ENCODE measurements at regions not wholly inside any gene's neighbourhood (a gene's known extent, or its start where the extent isn't known, plus 50 kb on each side); places are given as distances from the start of the nearest gene placed in this dataset.
"Not testable (repeated sequence)": the region's sequence is repeated elsewhere in the genome, so short reads cannot be mapped to it uniquely, and the experiment has no call there.

GRCh38 chr6:140041571-140042332, 667.3 kb upstream of the CITED2 start:
- DNase-seq (ENCODE audit: low read depth), result no peak

GRCh38 chr6:140041056-140041455, 666.6 kb upstream of the CITED2 start:
- DNase-seq (ENCODE audit: low read depth), result peak; percentile 35

DNA sequence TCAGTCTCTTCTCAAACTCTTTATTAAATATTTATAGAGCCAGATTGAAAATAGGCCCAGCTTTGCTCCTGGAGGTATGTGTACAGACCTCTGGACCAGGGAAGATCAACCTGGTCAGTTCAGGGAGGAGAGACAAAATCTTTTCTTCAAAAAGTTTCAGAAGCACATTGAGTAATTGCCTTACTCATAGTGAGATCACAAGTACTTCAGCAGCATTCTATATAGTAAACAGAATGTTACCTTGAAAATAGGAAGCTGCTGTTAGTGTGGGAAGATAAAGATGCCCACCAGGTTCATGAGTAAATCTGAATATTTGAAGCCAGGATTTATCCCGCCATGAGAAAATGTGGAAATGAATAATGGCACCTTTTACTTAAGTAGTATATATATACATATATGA, 665.9 kb upstream of the CITED2 start:
- DNase-seq (ENCODE audit: low read depth), result peak; percentile 27

GRCh38 chr6:140039364-140039763, 664.9 kb upstream of the CITED2 start:
- DNase-seq (ENCODE audit: low read depth), result no peak

- DNase-seq (ENCODE audit: low read depth), result no peak
Measured at GRCh38 chr6:140036196-140036595, 661.7 kb upstream of the CITED2 start.

GRCh38 chr6:140032189-140032588, 657.7 kb upstream of the CITED2 start:
- DNase-seq (ENCODE audit: low read depth), result no peak

DNA sequence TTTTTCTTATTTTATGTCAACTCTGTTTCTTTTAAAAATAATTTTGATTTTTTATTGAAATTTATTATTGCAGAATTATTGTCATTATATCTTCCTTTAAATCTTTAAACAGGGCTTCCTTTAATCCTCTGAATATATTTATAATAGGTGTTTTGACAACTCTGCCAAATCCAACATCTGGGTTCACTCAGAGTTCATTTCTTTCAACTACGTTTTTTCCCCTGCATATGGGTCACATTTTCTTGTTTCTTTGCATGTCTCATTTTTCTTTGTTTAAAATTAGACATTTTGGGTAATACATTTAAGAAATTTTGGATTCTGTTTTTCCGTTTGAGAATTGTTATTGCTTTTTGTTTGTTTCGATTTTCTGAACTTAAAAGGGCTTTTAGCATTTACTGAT, 655.1 kb upstream of the CITED2 start:
- DNase-seq (ENCODE audit: low read depth), result no peak

GRCh38 chr6:140027219-140027618, 652.8 kb upstream of the CITED2 start:
- DNase-seq (ENCODE audit: low read depth), result no peak

- DNase-seq (ENCODE audit: low read depth), result no peak
Measured at GRCh38 chr6:140026546-140026945, 652.1 kb upstream of the CITED2 start.

GRCh38 chr6:140025171-140025570, 650.7 kb upstream of the CITED2 start:
- no peak for DNase-seq (ENCODE audit: low read depth)

DNA sequence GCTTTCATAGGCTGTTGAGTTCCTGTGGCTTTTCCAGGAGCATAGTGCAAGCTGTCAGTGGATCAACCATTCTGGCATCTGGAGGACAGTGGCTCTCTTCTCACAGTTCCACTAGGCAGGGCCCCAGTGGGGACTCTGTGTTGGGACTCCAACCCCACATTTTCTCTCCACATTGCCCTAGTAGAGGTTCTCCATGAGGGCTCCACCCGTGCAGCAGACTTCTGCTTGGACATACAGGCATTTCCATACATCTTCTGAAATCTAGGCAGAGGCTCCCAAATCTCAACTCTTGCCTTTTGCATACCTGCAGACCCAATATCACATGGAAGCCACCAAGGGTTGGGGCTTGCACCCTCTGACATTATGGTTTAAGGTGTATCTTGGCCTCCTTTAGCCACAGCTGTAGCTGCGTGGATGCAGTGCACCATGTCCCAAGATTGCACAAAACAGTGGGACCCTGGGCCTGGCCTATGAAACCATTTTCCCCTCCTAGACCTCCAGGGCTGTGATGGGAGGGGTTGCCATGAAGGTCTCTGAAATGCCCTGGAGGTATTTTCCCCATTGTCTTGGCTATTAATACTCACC, 645.9 kb upstream of the CITED2 start:
- no peak for DNase-seq (ENCODE audit: low read depth)

- no peak for DNase-seq (ENCODE audit: low read depth)
Measured at GRCh38 chr6:140018588-140018987, 644.1 kb upstream of the CITED2 start.

- no peak for DNase-seq (ENCODE audit: low read depth)
Measured at GRCh38 chr6:140017470-140017869, 643.0 kb upstream of the CITED2 start.

DNA sequence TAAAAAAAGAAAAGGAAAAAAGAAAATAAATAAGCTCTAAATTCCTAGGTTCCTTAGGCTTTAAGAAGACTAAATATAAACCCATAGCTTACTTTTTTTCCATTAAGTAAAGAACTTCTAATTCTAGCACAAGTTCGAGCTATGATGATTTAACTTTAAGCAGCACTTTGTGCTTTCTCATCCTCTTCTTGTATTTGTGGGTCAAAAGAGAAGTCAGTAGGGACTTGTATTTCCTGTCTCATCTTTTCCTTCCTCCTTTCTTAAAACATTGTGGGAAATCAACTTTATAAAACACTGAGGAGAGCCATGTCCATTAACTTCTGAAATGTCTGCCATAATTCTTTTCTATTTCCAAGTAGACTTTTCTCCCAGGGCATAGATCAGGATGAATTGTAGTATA, 637.7 kb upstream of the CITED2 start:
- DNase-seq (ENCODE audit: low read depth), result no peak

- DNase-seq (ENCODE audit: low read depth), result no peak
Measured at GRCh38 chr6:140011537-140011936, 637.1 kb upstream of the CITED2 start.

DNA sequence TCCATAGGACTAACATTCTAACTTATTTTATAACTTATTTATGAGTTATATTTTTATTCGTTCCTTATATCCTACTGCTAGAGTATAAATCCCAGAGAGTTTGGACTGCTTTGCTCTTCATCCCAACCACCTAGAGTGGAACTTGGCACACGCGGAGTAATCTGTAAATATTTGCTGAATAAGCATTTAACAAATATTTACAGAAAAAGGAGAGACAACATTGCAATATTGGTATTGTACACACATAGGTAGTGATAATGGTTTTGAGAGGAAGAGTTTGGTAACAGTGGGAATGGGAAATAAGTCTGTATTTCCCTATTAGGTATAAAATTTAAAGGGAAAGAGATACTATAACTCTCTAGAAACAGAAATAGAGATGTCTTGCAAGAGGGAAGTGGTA, 634.8 kb upstream of the CITED2 start:
- no peak for DNase-seq (ENCODE audit: low read depth)

DNA sequence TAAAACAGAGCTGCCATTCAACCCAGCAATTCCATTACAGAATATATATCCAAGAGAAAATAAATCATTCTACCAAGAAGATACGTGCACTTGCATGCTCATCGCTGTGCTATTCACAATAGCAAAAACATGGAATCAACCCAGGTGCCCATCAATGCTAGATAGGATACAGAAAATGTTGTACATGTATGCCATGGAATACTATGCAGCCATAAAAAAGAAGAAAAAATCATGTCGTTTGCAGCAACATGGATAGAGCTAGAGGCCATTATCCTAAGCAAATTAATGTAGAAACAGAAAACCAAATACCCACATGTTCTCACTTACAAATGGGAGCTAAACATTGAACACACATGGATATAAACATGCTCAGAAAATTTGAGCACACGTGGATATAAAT, 633.1 kb upstream of the CITED2 start:
- no peak for DNase-seq (ENCODE audit: low read depth)

DNA sequence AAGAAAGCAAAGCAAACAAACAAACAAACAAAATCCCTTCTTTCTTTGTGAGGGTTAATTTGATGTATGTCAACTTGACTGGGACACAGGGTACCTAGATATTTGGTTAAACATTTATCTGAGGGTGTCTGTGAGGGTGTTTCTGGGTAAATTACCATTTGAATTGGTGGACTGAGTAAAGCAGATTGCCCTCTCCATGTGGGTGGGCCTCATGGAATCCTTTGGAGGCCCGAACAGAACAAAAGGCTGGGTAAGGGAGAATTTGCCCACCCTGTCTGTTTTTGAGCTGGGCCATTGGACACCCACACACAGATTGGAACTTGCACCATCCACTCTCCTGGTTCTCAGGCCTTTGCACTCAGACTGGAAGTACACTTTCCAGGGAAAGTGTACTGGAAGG, 628.8 kb upstream of the CITED2 start:
- no peak for DNase-seq (ENCODE audit: low read depth)

DNA sequence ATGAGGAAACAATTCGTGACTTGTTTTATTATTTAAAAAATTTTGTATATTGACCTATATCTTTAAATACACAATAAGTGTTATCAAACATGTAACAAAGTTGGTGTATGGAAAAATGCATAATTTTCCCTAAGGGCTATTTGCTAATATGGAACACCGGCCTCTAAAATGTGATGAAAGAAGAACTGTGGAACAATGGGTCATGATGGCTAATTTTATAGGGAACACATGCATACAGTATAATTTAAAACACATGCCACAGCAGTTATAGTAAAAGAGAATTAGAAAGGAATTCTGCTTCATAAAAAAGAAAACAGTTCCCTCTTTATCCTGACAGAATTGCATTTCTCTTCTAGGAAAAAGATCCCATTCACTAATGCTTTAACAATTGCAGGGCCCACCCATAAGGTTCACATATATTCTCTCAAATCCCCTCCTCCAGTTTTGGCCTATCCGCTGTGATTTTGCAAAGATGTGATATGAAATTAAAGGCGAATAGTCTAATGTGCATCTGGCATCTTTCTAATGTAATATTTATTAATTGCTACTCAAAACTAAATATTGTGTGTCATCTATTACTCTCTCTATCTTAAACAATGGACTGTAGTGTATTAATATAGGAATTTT, 628.1 kb upstream of the CITED2 start:
- peak; percentile 48 for DNase-seq (ENCODE audit: low read depth)

DNA sequence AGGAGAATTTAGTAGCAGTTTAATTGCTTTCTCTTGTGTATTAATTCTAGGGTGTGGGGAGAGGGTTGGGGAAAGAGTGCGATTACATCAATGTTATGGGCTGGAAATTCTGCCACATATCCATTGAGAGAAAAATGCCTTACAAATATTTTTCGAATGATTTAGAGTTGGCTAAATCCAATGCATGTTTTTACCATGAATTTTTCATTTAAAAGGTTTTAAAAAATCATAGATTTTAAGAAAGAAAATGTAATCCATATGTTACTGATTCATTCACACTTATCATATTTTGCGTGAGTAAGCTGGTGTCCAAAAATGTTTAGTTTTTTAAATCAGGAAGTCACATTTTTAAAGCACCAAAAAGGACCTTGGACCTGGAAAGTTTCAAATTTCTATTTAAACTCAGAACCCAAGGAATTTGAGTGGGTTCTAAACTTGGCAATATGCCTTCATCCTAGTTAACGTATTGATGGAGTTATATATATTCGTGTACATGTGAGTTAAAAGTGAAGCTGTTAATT, 627.4 kb upstream of the CITED2 start:
- peak; percentile 20 for DNase-seq (ENCODE audit: low read depth)

DNA sequence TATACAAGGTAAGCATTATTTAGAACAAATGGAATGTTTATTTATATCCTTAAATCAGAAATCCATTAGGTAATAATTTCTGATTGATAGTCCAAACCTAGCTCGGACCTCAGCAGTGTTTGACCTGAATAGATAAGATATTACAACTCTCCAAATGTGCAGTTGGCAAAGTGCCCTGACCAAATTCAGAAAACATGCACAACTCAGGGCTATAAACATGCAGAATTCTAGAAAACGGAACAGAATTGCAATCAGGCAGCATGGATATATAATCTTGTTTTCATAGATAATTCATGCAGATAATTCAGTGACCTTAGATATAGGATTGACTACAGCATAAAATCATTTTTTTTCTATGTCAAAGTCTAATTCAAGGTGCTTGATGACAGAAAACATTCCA, 626.6 kb upstream of the CITED2 start:
- no peak for DNase-seq (ENCODE audit: low read depth)

- DNase-seq (ENCODE audit: low read depth), result not testable (repeated sequence)
Measured at GRCh38 chr6:139999661-140000060, 625.2 kb upstream of the CITED2 start.

DNA sequence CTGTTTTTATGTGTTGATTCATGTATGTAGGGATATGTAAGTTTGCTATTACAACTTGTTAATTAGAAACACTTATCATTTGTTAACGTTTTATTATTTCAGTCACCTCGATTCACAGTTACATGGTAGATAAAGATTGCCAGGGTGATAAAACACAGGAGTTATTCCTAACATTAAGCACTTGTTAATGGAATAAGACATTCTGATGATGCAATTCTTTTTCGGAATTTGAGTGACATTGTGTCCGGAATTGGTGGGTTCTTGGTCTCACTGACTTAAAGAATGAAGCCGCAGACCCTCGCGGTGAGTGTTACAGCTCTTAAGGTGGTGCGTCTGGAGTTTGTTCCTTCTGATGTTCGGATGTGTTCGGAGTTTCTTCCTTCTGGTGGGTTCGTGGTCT, 624.0 kb upstream of the CITED2 start:
- DNase-seq (ENCODE audit: low read depth), result not testable (repeated sequence)

Measured in RPMI7951 (cell line).